ENCODE measurements at regions not wholly inside any gene's neighbourhood (a gene's known extent, or its start where the extent isn't known, plus 50 kb on each side); places are given as distances from the start of the nearest gene placed in this dataset.

DNA sequence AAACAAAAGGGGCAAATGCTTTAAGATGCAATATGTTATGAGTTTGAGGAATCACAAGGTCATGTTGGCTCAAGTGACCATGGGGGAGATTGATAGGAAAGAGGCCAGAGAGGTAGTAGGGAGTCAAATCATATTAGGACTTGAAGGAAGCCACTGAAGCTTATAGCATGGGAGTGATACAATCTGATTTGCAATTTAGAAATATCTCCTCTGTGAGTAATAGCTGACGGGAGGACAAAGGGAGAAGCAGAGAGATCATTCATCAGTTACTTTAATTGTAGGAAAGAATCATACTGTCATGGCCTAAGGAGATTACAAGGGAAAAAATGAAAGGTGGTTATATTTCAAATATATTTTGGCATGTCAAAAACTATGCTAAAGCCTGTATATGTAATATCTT, 793.6 kb upstream of the RAG2 start:
- H3K27ac Mint-ChIP-seq = no peak overlapping the region
- H3K4me3 Mint-ChIP-seq = no peak overlapping the region
- no peaks in the 10 kb centered on the region for H3K36me3 Mint-ChIP-seq (ENCODE audit: low read depth)
- no peaks in the 10 kb centered on the region for H3K4me1 Mint-ChIP-seq (ENCODE audit: low read depth)
- TF ChIP-seq, protein P1, sequence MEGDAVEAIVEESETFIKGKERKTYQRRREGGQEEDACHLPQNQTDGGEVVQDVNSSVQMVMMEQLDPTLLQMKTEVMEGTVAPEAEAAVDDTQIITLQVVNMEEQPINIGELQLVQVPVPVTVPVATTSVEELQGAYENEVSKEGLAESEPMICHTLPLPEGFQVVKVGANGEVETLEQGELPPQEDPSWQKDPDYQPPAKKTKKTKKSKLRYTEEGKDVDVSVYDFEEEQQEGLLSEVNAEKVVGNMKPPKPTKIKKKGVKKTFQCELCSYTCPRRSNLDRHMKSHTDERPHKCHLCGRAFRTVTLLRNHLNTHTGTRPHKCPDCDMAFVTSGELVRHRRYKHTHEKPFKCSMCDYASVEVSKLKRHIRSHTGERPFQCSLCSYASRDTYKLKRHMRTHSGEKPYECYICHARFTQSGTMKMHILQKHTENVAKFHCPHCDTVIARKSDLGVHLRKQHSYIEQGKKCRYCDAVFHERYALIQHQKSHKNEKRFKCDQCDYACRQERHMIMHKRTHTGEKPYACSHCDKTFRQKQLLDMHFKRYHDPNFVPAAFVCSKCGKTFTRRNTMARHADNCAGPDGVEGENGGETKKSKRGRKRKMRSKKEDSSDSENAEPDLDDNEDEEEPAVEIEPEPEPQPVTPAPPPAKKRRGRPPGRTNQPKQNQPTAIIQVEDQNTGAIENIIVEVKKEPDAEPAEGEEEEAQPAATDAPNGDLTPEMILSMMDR (IDR thresholded peaks at IDR 0.05) = no peak
- intact Hi-C loops (cut with micrococcal nuclease) = no loop called here
- ATAC-seq (no peak), DNase-seq (no peak)
- no peaks in the 10 kb centered on the region for H3K27me3 Mint-ChIP-seq
- ChIA-PET POLR2A (no interaction called here), CTCF (no interaction called here)
- peaks cover 24% of the 10 kb centered on the region for H3K9me3 Mint-ChIP-seq

DNA sequence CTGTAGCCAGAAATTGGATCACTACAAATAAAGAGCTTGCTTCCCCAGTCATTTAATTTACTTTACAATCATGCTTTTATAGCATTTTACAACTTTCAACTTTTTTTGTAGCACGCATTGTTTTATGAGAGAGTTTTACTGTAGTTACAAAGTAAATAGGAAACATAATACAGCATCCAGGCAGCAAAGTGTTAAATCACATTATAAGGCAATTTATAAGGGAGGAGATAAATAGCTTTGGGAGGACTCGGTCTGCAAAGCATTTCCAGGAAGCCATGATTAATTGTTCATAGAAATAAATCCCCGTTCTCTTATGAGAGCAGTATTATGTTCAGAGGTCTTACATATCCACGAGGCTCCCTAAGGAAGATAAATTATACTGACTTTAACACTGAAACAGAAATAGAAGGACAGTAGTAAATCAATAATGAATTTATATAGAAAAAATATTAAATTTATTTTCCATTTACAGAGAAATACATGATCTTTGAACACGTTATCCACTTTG, 792.6 kb upstream of the RAG2 start:
- TF ChIP-seq, protein P1 (IDR thresholded peaks at IDR 0.05) = no peak
- ATAC-seq (no peak), DNase-seq (no peak)
- Mint-ChIP-seq H3K9me3 (peaks cover 19% of the 10 kb centered on the region), H3K27me3 (no peaks in the 10 kb centered on the region), H3K27ac (no peak overlapping the region), H3K4me3 (no peak overlapping the region), H3K36me3 (ENCODE audit: low read depth) (no peaks in the 10 kb centered on the region), H3K4me1 (ENCODE audit: low read depth) (no peaks in the 10 kb centered on the region)
- POLR2A ChIA-PET = no interaction called here
- intact Hi-C loops (cut with micrococcal nuclease) = no loop called here
- CTCF ChIA-PET = no interaction called here

DNA sequence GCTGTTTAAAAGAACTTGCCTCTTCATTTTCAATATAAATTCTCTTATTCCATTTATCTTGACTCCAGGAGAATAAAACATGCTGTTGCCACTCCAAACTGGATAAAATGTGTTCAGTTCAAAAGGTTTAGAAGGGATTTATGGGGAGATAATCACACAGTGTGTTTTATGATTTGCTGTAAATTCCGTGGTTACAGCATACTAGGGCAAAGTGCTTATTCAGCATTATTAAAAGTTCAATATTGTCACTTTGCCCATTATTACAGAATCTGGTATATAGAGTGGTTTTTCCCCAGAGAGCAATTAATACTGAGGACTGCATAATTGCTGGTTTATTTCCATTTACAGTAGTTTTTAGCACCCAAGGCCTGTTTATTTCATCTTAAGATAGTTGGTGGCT, 780.9 kb upstream of the RAG2 start:
- TF ChIP-seq, protein P1 (IDR thresholded peaks at IDR 0.05) = no peak
- Mint-ChIP-seq H3K4me1 (ENCODE audit: low read depth) (no peaks in the 10 kb centered on the region), H3K36me3 (ENCODE audit: low read depth) (no peaks in the 10 kb centered on the region), H3K9me3 (peaks cover 27% of the 10 kb centered on the region), H3K4me3 (no peak overlapping the region), H3K27ac (no peak overlapping the region), H3K27me3 (no peaks in the 10 kb centered on the region)
- intact Hi-C loops (cut with micrococcal nuclease) = no loop called here
- CTCF ChIA-PET = no interaction called here
- POLR2A ChIA-PET = no interaction called here
- DNase-seq (no peak), ATAC-seq (no peak)

DNA sequence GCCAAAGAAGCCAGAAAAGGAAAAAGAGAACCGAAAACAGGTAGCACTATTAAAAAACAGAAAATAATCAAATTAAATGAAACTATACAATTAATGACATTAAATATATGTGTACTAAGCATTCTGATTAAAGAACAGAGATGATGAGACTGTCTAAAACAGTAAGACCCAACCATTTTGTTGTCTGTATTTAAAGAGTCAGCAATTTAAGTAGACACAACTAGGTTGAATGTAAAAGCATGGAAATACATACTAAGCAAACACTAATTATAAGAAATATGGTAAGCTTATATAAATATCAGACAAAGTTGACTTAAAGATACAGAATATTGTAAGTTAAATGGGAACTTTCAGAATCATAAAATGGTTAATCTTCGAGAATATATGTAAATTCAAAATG, 774.6 kb upstream of the RAG2 start:
- TF ChIP-seq, protein P1 (IDR thresholded peaks at IDR 0.05) = no peak
- no peak overlapping the region for H3K4me3 Mint-ChIP-seq
- DNase-seq = no peak
- no peak for ATAC-seq
- POLR2A ChIA-PET = no interaction called here
- peaks cover 16% of the 10 kb centered on the region for H3K9me3 Mint-ChIP-seq
- intact Hi-C loops (cut with micrococcal nuclease) = no loop called here
- no peak overlapping the region for H3K27ac Mint-ChIP-seq
- no peaks in the 10 kb centered on the region for H3K27me3 Mint-ChIP-seq
- no peaks in the 10 kb centered on the region for H3K4me1 Mint-ChIP-seq (ENCODE audit: low read depth)
- no peaks in the 10 kb centered on the region for H3K36me3 Mint-ChIP-seq (ENCODE audit: low read depth)
- CTCF ChIA-PET = no interaction called here

DNA sequence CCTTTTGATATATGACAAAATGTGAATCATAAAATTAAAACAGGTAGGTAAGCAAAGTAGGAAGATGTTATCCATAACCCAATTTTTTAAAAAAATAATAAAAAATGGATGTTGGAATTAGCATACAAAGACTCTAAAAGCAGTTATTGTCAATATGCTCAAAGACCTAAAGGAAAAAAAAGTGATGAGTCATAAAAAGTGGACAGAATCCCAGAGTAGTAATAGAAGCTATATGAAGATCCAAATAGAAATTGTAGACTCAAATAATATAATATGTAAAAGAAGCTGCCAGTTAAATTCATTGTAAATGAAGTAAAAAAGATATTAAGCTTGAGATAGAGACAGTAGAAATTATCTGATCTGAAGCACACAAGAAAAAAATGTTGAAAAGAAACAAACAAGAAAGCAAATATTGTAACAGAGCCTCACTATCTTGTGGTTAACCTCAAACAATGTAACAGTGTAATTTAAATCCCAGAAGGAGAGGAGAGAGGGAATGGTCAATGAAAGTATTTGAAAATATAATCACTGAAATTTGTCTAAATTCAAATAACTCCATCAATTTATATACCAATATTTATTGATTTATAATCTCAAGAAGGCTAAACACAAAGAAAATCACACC, 773.4 kb upstream of the RAG2 start:
- ChIA-PET CTCF (no interaction called here), POLR2A (no interaction called here)
- TF ChIP-seq, protein P1 (IDR thresholded peaks at IDR 0.05) = no peak
- H3K27ac Mint-ChIP-seq = no peak overlapping the region
- no peaks in the 10 kb centered on the region for H3K27me3 Mint-ChIP-seq
- H3K36me3 Mint-ChIP-seq (ENCODE audit: low read depth) = no peaks in the 10 kb centered on the region
- intact Hi-C loops (cut with micrococcal nuclease) = no loop called here
- H3K9me3 Mint-ChIP-seq = peaks cover 14% of the 10 kb centered on the region
- ATAC-seq = no peak
- no peak for DNase-seq
- no peaks in the 10 kb centered on the region for H3K4me1 Mint-ChIP-seq (ENCODE audit: low read depth)
- H3K4me3 Mint-ChIP-seq = no peak overlapping the region

All from activated CD8-positive, alpha-beta T cell treated with anti-CD3 and anti-CD28 coated beads for 36 hours (primary cell).